OCI-M2 (cell line): ENCODE measurements at regions not wholly inside any gene's neighbourhood (a gene's known extent, or its start where the extent isn't known, plus 50 kb on each side); places are given as distances from the start of the nearest gene placed in this dataset.

Experiments
- DNase-seq: peaks from one replicate; lab custom pipeline; 2025; ENCODE audit not compliant: unreplicated experiment; lab: John Stamatoyannopoulos, UW

DNA sequence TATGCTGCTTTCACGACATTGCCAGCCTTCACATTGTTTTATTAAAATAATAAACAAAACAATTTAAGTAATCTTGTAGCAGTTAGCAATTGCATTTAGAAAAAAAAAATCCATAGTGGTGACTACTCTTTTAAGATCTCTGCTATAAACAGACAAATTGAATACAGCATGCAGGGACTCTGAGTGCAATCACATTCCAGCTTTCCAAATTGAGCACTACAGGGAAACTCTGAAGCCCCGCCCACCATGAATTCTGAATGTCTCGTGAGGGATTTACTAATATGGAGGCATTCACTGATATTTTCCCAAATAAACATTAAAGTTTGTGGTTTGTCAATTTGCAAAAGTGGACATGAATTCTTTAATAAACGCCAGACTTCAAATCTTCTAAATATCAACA lies 698.8 kb downstream of the LIG4 start:
- DNase-seq, result no peak

DNA sequence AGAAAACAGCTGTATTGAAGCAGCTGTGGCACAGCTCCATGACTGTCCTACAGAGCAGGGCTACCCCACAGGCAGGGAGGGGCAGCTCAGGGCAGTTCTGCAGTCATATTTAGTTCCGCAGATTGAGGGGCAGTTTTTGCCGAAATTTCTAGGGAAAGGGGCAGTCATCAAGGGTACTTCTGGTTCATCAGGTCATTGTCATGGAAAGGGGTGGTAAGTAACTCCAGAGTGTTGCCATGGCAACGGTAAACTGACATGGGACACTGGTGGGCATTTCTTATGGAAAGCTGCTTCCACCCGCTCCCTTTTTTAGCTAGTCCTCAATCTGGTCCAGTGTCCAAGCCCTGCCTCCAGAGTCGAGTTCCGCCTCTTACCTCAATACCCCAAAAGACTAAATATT lies 702.8 kb downstream of the LIG4 start:
- no peak for DNase-seq

DNA sequence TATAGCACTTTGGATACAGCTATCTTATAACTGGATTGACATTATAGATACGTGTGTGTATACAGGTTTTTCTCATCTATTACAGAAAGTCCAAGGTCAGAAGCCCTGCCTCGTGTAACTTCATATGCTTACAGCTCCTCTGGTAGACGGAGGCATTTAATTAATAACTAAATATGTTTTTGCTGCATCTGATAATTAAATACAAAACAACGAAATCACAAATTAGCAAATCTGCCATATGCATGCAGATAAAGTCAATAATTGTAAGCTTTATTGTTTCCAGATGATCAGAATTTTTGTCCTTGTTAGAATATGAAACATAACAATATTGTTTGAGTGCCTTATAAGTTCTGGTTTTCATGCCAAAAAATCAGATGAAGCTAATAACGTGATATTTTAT lies 717.7 kb downstream of the LIG4 start:
- DNase-seq, result no peak

DNA sequence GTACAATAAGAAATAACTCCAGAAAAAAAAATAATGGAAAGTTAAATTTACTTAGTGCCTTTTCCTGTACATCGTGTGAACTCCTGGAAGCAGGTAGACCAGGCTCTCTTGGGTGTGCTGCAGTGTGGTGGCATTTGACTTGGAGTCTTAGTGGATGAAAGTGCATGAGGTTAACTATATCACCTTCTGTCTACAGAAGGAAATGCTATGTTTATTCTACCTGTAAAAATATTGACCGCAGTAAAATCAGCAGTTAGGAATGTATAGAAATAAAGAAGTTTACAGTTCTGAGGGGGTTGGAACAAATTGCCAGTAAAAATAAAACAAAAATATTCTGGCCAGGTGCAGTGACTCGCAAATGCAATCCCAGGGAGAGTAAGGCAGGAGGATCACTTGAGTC lies 722.1 kb downstream of the LIG4 start:
- no peak for DNase-seq

- DNase-seq, result no peak
These were observed 732.6 kb downstream of the LIG4 start for GRCh38 chr13:107482688-107483087.

DNA sequence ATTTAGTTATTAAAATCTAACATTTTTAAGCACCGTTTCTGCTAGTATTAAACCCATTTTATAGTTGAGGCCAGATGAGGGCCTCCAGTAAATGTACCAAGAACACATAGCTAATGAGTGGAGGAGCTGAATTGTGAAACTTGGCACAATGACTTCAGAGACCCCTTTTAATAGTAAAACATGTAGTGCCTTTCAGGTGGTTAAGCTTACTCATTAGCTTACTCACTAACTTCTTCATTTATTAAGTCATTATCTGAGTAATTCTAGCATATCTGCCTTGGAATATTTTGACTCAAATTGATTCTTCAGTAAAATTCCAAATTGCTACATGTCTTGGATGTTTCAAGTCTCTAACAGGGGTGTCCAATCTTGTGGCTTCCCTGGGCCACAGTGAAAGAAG lies 735.2 kb downstream of the LIG4 start:
- DNase-seq, result no peak

DNA sequence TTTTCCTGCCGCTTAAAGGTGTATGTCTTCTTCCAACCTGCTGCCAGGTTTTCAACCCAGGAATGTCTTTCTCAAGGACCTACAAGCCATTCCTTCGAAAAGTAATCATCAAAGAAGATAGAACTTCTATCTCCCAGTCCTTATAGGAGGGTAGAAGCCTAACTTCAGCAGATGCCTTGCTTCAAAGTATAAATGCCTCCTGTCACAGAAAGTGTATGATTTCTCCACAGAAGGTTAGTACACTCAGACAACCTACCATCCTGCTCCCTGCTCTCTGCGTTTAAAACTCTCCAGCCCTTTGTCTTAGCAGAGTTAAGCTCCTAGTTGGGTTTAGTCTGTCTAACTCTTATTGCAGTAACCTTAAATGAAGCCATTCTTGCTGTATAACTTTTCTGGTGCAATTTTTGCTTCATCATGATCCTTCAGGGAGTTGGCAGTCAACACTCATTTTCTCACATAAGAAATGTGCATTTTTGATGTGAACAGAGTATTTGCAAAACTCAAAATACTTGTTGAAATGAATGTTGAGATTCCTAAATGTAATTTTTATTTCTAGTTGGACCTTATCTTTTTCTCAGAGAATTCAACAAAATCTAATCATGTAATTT lies 737.5 kb downstream of the LIG4 start:
- no peak for DNase-seq

- DNase-seq, result no peak
These were observed 739.4 kb downstream of the LIG4 start for GRCh38 chr13:107475753-107476453.

DNA sequence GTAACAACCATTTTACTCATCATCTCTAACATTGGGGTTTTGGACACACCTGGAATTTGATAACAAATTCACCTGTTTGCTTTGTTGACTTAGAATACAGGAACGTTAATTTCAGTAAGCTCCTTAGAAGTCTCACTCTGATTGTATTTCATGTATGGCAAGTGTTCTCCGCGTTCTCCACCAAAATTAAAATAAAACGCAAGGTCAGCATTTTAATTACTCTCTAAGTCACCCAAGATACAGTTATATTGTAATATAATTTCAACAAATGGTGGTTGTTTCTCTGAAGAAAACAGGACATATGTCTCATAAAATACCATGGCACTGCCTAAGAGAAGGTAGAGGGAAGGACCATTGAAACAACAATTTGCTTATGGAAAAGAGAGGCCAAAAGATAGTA lies 742.1 kb downstream of the LIG4 start:
- no peak for DNase-seq

DNA sequence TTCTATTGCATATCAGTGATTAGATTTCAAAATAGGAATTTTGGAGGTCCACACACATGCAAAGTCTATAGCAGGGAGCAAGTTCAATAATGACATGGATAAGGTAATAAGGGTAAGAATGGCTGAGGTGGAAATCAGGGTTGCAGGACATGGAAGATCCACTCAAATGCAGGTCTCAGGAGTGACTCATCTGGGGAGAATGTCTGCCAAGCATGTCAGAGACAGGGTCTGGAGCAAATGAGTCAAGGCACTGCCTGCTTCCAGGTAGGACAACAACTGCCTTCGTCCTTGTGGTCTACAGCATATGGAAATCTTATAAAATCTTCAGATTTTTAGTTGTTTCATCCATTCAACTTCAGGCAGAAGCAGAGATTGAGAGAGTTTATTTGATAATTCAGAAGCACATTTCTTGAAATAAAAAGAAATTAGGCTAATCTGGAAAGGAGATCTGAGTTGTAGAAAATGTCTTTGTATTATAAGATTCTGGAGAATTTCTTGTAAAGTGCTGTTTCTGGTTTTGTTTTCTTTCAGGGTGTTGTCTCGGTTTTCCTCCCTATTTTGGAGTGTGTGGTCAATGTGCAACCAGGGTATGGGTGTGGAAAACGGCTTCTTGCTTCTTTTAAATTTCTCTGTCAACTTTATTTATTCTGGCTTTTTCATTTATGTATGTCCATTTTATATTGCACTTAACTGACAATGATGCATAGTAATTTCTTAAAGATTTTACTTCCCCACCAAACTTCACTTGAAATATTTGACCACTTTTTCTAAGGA lies 748.8 kb downstream of the LIG4 start:
- DNase-seq, result no peak

- DNase-seq, result no peak
These were observed 752.8 kb downstream of the LIG4 start for GRCh38 chr13:107462501-107462900.

DNA sequence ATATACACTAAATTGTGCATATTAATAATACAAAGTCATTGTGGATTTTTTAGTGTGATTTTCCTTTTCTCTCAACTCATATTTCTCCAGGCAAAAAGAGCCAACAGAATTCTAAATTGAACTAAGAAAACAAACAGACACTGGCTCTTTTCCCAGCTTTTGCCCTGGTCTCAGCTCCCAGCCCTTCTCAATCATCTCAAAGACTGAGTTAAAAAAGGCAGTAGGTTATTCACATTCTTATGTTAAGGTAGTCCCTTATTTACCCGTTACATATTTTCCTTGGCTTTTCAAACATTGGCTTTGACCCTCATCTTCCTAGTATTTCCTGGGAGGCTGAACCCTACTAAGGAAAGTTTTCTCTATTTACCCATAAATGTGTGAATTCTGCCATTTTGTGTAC lies 753.6 kb downstream of the LIG4 start:
- DNase-seq, result no peak

- DNase-seq, result no peak
These were observed 755.9 kb downstream of the LIG4 start for GRCh38 chr13:107459430-107459829.

- no peak for DNase-seq
These were observed 757.1 kb downstream of the LIG4 start for GRCh38 chr13:107458269-107458668.

- DNase-seq, result no peak
These were observed 757.6 kb downstream of the LIG4 start for GRCh38 chr13:107457686-107458085.

- DNase-seq, result no peak
These were observed 758.9 kb downstream of the LIG4 start for GRCh38 chr13:107456431-107456830.

DNA sequence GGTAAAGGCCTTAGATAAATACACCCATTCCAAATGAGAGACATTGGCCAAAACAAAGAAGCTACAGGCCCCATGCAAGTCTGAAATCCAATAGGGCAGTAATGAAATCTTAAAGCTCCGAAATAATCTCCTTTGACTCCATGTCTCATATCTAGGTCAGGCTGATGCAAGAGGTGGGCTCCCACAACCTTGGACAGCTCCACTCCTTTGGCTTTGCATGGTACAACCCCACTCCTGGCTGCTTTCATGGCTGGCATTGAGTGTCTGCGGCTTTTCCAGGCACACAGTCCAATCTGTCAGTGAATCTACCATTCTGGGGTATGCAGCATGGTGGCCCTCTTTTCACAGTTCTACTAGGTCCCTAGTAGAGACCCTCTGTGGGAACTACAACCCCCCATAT lies 762.5 kb downstream of the LIG4 start:
- DNase-seq, result no peak

DNA sequence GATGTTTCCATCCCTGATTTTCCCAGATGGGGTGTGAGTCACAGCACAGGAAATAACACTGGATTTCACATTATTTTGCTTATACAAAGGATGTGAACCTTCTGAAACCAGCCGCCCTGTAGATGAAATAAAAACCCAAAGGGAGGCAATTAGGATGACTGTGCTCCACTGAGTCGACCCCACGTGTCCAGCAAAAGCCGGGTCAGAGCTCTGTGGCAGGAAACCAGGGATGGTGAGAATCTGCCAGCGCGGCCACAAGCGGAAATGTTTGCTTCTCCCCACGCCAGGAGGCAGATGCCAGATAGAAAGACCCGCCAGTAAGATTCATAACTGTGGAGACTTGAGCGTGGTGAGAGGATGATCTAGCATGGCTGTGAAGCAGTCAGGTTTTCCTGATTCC lies 764.4 kb downstream of the LIG4 start:
- no peak for DNase-seq

GRCh38 chr13:107450431-107450830 lies 764.9 kb downstream of the LIG4 start:
- no peak for DNase-seq

DNA sequence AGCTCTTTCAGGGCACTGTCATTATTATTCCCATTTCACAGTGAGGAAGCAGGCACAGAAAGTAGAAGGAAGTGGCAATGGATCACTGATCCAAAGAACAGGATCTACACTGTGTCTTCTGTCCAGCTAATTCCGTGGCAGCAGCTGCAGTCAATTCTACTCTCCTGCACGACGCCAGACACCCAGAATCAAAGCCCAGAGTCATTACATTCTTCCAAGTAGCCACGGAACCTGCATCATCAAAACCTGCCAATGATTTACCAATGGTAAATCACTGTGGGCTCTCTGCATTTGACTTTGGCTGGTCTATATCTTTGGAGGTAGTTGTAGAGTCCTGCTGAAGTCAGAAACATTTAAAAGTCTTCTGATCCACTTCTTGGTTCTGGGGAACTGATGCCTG lies 767.7 kb downstream of the LIG4 start:
- no peak for DNase-seq

GRCh38 chr13:107441279-107441678 lies 774.1 kb downstream of the LIG4 start:
- DNase-seq, result no peak

DNA sequence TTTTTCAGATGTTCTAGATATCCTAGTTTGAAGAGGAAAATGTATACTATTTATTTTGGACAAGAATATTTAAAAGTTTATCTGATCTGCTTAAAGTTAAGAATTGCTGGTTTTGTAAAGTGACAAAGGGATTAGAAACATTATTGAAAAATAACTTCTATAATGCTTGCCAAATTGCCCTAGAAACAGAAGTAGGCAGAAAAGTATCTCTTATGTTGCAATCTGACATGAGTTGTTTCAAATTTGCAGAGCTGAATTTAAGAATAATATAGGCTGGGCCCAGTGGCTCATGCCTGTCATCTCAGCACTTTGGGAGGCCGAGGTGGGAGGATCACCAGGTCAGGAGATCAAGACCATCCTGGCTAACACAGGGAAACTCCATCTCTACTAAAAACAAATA lies 777.1 kb downstream of the LIG4 start:
- DNase-seq, result no peak
